Vagina (tissue), 2 donors: ENCODE measurements at regions not wholly inside any gene's neighbourhood (a gene's known extent, or its start where the extent isn't known, plus 50 kb on each side); places are given as distances from the start of the nearest gene placed in this dataset.

Experiments used
- POLR2A ChIP-seq, 2 donors: fragments of 450-650 bp; IDR thresholded peaks; one replicate each; pipeline ENCODE4 v1.6.1; 2017; ENCODE audit warnings: antibody characterized with exemption in 2 of 2, mild to moderate bottlenecking in 2 of 2, moderate library complexity in 2 of 2
- TF ChIP-seq, protein P1 (sequence below), 3 experiments: fragments of 450-650 bp in 2 of 3; fragments of 200-600 bp in 1 of 3; sonication (generic) in 1 of 3; IDR thresholded peaks; one replicate each; pipeline ENCODE4 v1.5.1; 2017 to 2019; ENCODE audit warnings: antibody characterized with exemption in 3 of 3, mild to moderate bottlenecking in 2 of 3, moderate library complexity in 2 of 3

DNA sequence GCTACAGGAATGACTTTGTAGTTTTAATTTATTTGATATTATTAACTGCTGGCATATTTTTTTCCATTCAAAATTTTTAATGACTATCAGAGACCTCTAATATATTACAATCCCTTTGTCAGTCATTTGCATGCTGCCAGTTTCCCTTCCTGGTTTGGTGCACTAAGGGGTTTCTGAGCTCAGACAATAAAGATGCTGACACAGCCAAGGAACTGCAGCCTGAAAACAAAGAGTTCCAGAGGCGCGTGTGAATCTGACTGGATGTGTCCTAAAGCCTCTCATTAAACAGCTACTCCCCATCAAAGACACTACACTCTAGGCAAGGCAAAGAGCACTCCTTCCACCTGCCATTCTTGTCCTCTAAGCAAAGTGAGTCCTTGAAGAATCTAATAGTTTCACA lies 116.8 kb upstream of the DST start:
- TF ChIP-seq, protein P1, sequence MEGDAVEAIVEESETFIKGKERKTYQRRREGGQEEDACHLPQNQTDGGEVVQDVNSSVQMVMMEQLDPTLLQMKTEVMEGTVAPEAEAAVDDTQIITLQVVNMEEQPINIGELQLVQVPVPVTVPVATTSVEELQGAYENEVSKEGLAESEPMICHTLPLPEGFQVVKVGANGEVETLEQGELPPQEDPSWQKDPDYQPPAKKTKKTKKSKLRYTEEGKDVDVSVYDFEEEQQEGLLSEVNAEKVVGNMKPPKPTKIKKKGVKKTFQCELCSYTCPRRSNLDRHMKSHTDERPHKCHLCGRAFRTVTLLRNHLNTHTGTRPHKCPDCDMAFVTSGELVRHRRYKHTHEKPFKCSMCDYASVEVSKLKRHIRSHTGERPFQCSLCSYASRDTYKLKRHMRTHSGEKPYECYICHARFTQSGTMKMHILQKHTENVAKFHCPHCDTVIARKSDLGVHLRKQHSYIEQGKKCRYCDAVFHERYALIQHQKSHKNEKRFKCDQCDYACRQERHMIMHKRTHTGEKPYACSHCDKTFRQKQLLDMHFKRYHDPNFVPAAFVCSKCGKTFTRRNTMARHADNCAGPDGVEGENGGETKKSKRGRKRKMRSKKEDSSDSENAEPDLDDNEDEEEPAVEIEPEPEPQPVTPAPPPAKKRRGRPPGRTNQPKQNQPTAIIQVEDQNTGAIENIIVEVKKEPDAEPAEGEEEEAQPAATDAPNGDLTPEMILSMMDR (IDR thresholded peaks at IDR 0.05), result no peak
- no peak for TF ChIP-seq POLR2A (IDR thresholded peaks at IDR 0.05)
